Smooth muscle cell (in vitro differentiated cells): ENCODE measurements at regions not wholly inside any gene's neighbourhood (a gene's known extent, or its start where the extent isn't known, plus 50 kb on each side); places are given as distances from the start of the nearest gene placed in this dataset.

Experiments used
- DNase-seq: peaks from one replicate; lab custom pipeline; 2025; ENCODE audit not compliant: unreplicated experiment; lab: John Stamatoyannopoulos, UW
- H2AFZ ChIP-seq: fragments of 200-600 bp; sonication (generic); 2 replicates; pipeline ENCODE4 v1.6.0; 2016; ENCODE audit warnings: antibody characterized with exemption, low read depth, mild to moderate bottlenecking
- H3F3A ChIP-seq: fragments of 200-600 bp; sonication (generic); 2 replicates; pipeline ENCODE4 v1.6.0; 2017; ENCODE audit warnings: antibody characterized with exemption, low read depth
- H3K27ac ChIP-seq: fragments of 200-600 bp; sonication (generic); 2 replicates; pipeline ENCODE4 v1.5.1; 2016; ENCODE audit warnings: low read depth, mild to moderate bottlenecking
- H3K27me3 ChIP-seq: fragments of 200-600 bp; sonication (generic); 2 replicates; pipeline ENCODE4 v1.6.1; 2016; ENCODE audit warnings: low read depth, mild to moderate bottlenecking
- H3K36me3 ChIP-seq: fragments of 200-600 bp; sonication (generic); 2 replicates; pipeline ENCODE4 v1.5.1; 2016; ENCODE audit warnings: low read depth
- H3K4me1 ChIP-seq: fragments of 200-600 bp; sonication (generic); 2 replicates; pipeline ENCODE4 v1.5.1; 2016; ENCODE audit warnings: low read depth
- H3K4me2 ChIP-seq: fragments of 200-600 bp; sonication (generic); 2 replicates; pipeline ENCODE4 v1.6.0; 2016; ENCODE audit warnings: mild to moderate bottlenecking
- H3K4me3 ChIP-seq: fragments of 200-600 bp; sonication (generic); 2 replicates; pipeline ENCODE4 v1.5.1; 2016; ENCODE audit warnings: mild to moderate bottlenecking
- H3K79me2 ChIP-seq: fragments of 200-600 bp; sonication (generic); 2 replicates; pipeline ENCODE4 v1.6.0; 2016; ENCODE audit warnings: low read depth, mild to moderate bottlenecking
- H3K9ac ChIP-seq: fragments of 200-600 bp; sonication (generic); 2 replicates; pipeline ENCODE4 v1.6.0; 2016; ENCODE audit warnings: low read depth
- H3K9me3 ChIP-seq: fragments of 200-600 bp; sonication (generic); replicated peaks from 2 replicates; pipeline ENCODE4 v1.5.1; 2016; ENCODE audit warnings: low read depth
- H4K20me1 ChIP-seq: fragments of 200-600 bp; sonication (generic); 2 replicates; pipeline ENCODE4 v1.6.0; 2016; ENCODE audit warnings: low read depth
- CTCF ChIP-seq: fragments of 200-600 bp; sonication (generic); IDR thresholded peaks from 2 replicates; pipeline ENCODE4 v1.5.1; 2017; ENCODE audit warnings: borderline replicate concordance, mild to moderate bottlenecking, antibody characterized with exemption; ENCODE audit not compliant: insufficient read depth, poor library complexity, severe bottlenecking
- WGBS: methylation state at CpG from one replicate; pipeline ENCODE4 v1.1.7; 2016; ENCODE audit warnings: low lambda C conversion rate; 5-methylcytosine and 5-hydroxymethylcytosine counted together

GRCh38 chr2:204065566-204065965, 129.0 kb downstream of the ICOS start:
- peaks cover 2% of the 10 kb centered on the region for H3K4me1 ChIP-seq
- no peak for TF ChIP-seq CTCF
- H2AFZ ChIP-seq = no peak overlapping the region
- H3K9me3 ChIP-seq = no peaks in the 10 kb centered on the region
- H3K36me3 ChIP-seq = no peaks in the 10 kb centered on the region
- DNase-seq = no peak
- peak overlapping the region; percentile 28 for H3K4me2 ChIP-seq
- H3K27ac ChIP-seq = no peak overlapping the region
- no peak overlapping the region for H3K9ac ChIP-seq
- 46% methylated on average over 3 of the region's 3 CpGs for WGBS
- no peaks in the 10 kb centered on the region for H4K20me1 ChIP-seq
- H3F3A ChIP-seq = no peaks in the 10 kb centered on the region
- peaks cover 11% of the 10 kb centered on the region for H3K27me3 ChIP-seq
- H3K4me3 ChIP-seq = no peak overlapping the region
- no peaks in the 10 kb centered on the region for H3K79me2 ChIP-seq

GRCh38 chr2:204066051-204066450, 129.5 kb downstream of the ICOS start:
- peaks cover 9% of the 10 kb centered on the region for H3K27me3 ChIP-seq
- H3K9me3 ChIP-seq = no peaks in the 10 kb centered on the region
- H3K36me3 ChIP-seq = no peaks in the 10 kb centered on the region
- H3K27ac ChIP-seq = no peak overlapping the region
- 74% methylated on average over 1 of the region's 1 CpG for WGBS
- H3F3A ChIP-seq = no peaks in the 10 kb centered on the region
- H3K4me2 ChIP-seq = peak overlapping the region; percentile 28
- no peak overlapping the region for H3K9ac ChIP-seq
- no peak overlapping the region for H3K4me3 ChIP-seq
- no peaks in the 10 kb centered on the region for H4K20me1 ChIP-seq
- no peak for TF ChIP-seq CTCF
- no peak for DNase-seq
- no peaks in the 10 kb centered on the region for H3K79me2 ChIP-seq
- no peak overlapping the region for H2AFZ ChIP-seq
- no peaks in the 10 kb centered on the region for H3K4me1 ChIP-seq

GRCh38 chr2:204069804-204070203, 133.2 kb downstream of the ICOS start:
- H3K4me2 ChIP-seq = peak overlapping the region; percentile 14
- no peak overlapping the region for H3K9ac ChIP-seq
- no peak for TF ChIP-seq CTCF
- H3K79me2 ChIP-seq = no peaks in the 10 kb centered on the region
- H4K20me1 ChIP-seq = no peaks in the 10 kb centered on the region
- DNase-seq = no peak
- WGBS = 24% methylated on average over 7 of the region's 7 CpGs
- no peaks in the 10 kb centered on the region for H3K9me3 ChIP-seq
- no peaks in the 10 kb centered on the region for H3K36me3 ChIP-seq
- H3K4me1 ChIP-seq = no peaks in the 10 kb centered on the region
- no peak overlapping the region for H3K27ac ChIP-seq
- no peak overlapping the region for H3K4me3 ChIP-seq
- peaks cover 9% of the 10 kb centered on the region for H3K27me3 ChIP-seq
- peaks cover 1% of the 10 kb centered on the region for H3F3A ChIP-seq
- no peak overlapping the region for H2AFZ ChIP-seq

GRCh38 chr2:204072443-204073324, 136.1 kb downstream of the ICOS start:
- DNase-seq = no peak
- Histone ChIP-seq H3K4me1 (no peaks in the 10 kb centered on the region), H3K4me2 (peak overlapping the region; percentile 6), H3K9me3 (no peaks in the 10 kb centered on the region), H2AFZ (no peak overlapping the region), H3K79me2 (no peaks in the 10 kb centered on the region), H3K9ac (no peak overlapping the region), H4K20me1 (no peaks in the 10 kb centered on the region), H3F3A (peaks cover 5% of the 10 kb centered on the region), H3K4me3 (no peak overlapping the region), H3K27ac (no peak overlapping the region), H3K36me3 (no peaks in the 10 kb centered on the region), H3K27me3 (peaks cover 9% of the 10 kb centered on the region)
- 61% methylated on average over 8 of the region's 8 CpGs for WGBS
- TF ChIP-seq CTCF = peak; percentile 49
